ENCODE measurements at regions not wholly inside any gene's neighbourhood (a gene's known extent, or its start where the extent isn't known, plus 50 kb on each side); places are given as distances from the start of the nearest gene placed in this dataset.
"Not testable (repeated sequence)": the region's sequence is repeated elsewhere in the genome, so short reads cannot be mapped to it uniquely, and the experiment has no call there.

DNA sequence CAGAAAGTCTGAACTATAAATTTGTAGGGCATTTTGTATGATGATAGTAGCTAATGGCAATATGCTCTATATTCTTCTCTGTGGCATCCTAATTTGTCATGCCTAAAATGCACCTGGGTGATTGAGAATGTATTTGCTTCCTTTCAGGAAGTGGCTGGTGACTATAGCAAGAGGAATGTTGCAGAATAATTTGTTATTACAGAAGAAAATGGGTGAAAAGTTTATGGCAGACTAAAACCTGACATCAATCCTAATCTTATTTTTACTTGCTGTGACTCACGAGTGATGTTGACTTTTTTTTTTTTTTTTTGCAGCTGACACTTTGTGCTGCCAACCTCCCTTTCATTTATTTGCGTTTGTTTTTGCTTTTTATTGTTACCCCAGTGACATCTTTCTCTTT lies 141.1 kb downstream of the MSL3 start:
- no peak overlapping the region for H3K4me3 ChIP-seq (ENCODE audit: low read depth, low read length, poor library complexity, severe bottlenecking)
- intact Hi-C loops (cut with micrococcal nuclease; ENCODE audit: unreplicated experiment) = no loop called here
- peak; percentile 74 for DNase-seq (ENCODE audit: low spot score)
- H3K9me3 ChIP-seq (ENCODE audit: low read depth, low read length, poor library complexity, severe bottlenecking) = no peaks in the 10 kb centered on the region
- TF ChIP-seq EZH2 (IDR thresholded peaks at IDR 0.05; ENCODE audit: borderline replicate concordance, low read depth, low read length, poor library complexity, severe bottlenecking) = no peak
- TF ChIP-seq, protein P1, sequence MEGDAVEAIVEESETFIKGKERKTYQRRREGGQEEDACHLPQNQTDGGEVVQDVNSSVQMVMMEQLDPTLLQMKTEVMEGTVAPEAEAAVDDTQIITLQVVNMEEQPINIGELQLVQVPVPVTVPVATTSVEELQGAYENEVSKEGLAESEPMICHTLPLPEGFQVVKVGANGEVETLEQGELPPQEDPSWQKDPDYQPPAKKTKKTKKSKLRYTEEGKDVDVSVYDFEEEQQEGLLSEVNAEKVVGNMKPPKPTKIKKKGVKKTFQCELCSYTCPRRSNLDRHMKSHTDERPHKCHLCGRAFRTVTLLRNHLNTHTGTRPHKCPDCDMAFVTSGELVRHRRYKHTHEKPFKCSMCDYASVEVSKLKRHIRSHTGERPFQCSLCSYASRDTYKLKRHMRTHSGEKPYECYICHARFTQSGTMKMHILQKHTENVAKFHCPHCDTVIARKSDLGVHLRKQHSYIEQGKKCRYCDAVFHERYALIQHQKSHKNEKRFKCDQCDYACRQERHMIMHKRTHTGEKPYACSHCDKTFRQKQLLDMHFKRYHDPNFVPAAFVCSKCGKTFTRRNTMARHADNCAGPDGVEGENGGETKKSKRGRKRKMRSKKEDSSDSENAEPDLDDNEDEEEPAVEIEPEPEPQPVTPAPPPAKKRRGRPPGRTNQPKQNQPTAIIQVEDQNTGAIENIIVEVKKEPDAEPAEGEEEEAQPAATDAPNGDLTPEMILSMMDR (conservative IDR thresholded peaks at IDR 0.05; ENCODE audit: low read depth, low read length) = no peak
- no peaks in the 10 kb centered on the region for H3K36me3 ChIP-seq (ENCODE audit: insufficient read depth, low read length, poor library complexity, severe bottlenecking)
- H3K27ac ChIP-seq (ENCODE audit: low read depth, low read length, poor library complexity, severe bottlenecking) = no peak overlapping the region
- POLR2A ChIA-PET (ENCODE audit: low non-redundant PET) = interaction anchor here (0.5 kb wide), 1 partner anchor 767 kb away, joined by 6 read pairs; no protein-coding TSS in a partner anchor
- BruUV-seq (replicated peaks) = no TSS peak
- H3K27me3 ChIP-seq (replicated peaks; ENCODE audit: insufficient read depth, low read depth, low read length, poor library complexity) = no peaks in the 10 kb centered on the region
- no peaks in the 10 kb centered on the region for H3K4me1 ChIP-seq (ENCODE audit: insufficient read depth, low read length, poor library complexity, severe bottlenecking)
- CTCF ChIA-PET = no interaction called here

DNA sequence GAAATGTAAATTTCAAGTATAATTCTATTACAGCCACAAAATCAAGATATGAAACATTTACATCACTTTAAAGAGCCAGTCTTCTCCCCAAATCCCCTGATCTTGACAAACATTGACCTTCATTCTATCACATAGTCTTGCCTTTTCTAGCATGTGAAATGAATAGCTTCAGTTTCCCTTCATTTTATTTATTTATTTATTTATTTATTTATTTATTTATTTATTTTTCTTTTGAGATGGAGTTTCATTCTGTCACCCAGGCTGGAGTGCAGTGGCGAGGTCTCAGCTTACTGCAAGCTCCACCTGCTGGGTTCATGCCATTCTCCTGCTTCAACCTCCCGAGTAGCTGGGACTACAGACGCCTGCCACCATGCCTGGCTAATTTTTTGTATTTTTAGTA lies 147.9 kb downstream of the MSL3 start:
- not testable (repeated sequence) for BruUV-seq (replicated peaks); DNase-seq (ENCODE audit: low spot score)
- intact Hi-C loops (cut with micrococcal nuclease; ENCODE audit: unreplicated experiment) = loop anchor here (10.0 kb wide), 1 partner anchor 371 kb away; no protein-coding TSS in a partner anchor

DNA sequence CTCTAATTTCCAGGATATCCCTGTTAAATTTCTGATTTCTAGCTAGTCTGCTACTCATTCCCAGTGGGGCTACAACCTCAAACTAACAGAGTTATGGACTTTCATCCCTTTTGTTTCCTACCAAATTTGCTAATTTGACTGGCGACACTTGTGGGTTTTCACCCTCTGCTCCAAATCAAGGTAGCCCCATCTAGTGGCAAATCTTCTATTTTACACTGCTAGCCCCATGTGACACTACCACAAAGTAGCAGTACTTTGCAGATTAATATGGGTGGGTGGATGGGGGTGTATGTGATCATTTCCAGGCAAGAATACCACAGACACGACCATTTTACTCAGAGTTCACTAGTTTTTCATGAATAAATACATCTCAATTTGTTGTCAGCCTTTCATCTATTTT lies 150.3 kb downstream of the MSL3 start:
- H3K27ac ChIP-seq (ENCODE audit: low read depth, low read length, poor library complexity, severe bottlenecking) = no peak overlapping the region
- CTCF ChIA-PET = no interaction called here
- H3K4me1 ChIP-seq (ENCODE audit: insufficient read depth, low read length, poor library complexity, severe bottlenecking) = no peaks in the 10 kb centered on the region
- no peak overlapping the region for H3K4me3 ChIP-seq (ENCODE audit: low read depth, low read length, poor library complexity, severe bottlenecking)
- POLR2A ChIA-PET (ENCODE audit: low non-redundant PET) = no interaction called here
- H3K27me3 ChIP-seq (replicated peaks; ENCODE audit: insufficient read depth, low read depth, low read length, poor library complexity) = peaks cover 8% of the 10 kb centered on the region
- peak; percentile 49 for DNase-seq (ENCODE audit: low spot score)
- intact Hi-C loops (cut with micrococcal nuclease; ENCODE audit: unreplicated experiment) = loop anchor here (1.0 to 10.0 kb wide), 2 partner anchors 121 to 374 kb away; no protein-coding TSS in a partner anchor
- no TSS peak for BruUV-seq (replicated peaks)
- no peak for TF ChIP-seq EZH2 (IDR thresholded peaks at IDR 0.05; ENCODE audit: borderline replicate concordance, low read depth, low read length, poor library complexity, severe bottlenecking)
- TF ChIP-seq, protein P1 (conservative IDR thresholded peaks at IDR 0.05; ENCODE audit: low read depth, low read length) = peak; percentile 64
- H3K36me3 ChIP-seq (ENCODE audit: insufficient read depth, low read length, poor library complexity, severe bottlenecking) = no peaks in the 10 kb centered on the region
- no peaks in the 10 kb centered on the region for H3K9me3 ChIP-seq (ENCODE audit: low read depth, low read length, poor library complexity, severe bottlenecking)

More for the DNA sequence above, 147.9 kb downstream of the MSL3 start:
- CTCF ChIA-PET; H3K27me3 ChIP-seq (replicated peaks; ENCODE audit: insufficient read depth, low read depth, low read length, poor library complexity); H3K4me3 ChIP-seq (ENCODE audit: low read depth, low read length, poor library complexity, severe bottlenecking); H3K27ac ChIP-seq (ENCODE audit: low read depth, low read length, poor library complexity, severe bottlenecking); H3K9me3 ChIP-seq (ENCODE audit: low read depth, low read length, poor library complexity, severe bottlenecking); POLR2A ChIA-PET (ENCODE audit: low non-redundant PET); H3K4me1 ChIP-seq (ENCODE audit: insufficient read depth, low read length, poor library complexity, severe bottlenecking); H3K36me3 ChIP-seq (ENCODE audit: insufficient read depth, low read length, poor library complexity, severe bottlenecking): not testable (repeated sequence)

DNA sequence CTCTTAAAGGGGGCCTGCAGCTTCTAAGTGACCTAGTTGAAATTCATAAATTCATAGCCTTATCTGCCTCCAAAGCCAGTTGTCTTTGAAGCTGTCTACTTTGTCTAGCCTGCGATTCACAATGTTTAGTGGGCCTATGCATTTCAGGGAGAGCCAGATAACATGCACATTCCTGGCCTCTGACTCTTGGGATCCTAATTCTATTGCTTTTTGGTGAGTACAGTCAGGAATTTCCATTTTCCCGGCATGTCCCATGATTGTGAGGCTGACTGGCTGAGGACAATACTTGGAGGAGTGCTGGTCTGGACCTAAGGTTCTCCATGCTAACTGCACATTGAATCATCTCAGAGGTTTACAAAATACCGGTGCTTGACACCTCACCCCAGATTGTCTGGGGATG lies 155.0 kb downstream of the MSL3 start:
- intact Hi-C loops (cut with micrococcal nuclease; ENCODE audit: unreplicated experiment) = no loop called here
- no peak overlapping the region for H3K27ac ChIP-seq (ENCODE audit: low read depth, low read length, poor library complexity, severe bottlenecking)
- DNase-seq (ENCODE audit: low spot score) = no peak
- H3K9me3 ChIP-seq (ENCODE audit: low read depth, low read length, poor library complexity, severe bottlenecking) = no peaks in the 10 kb centered on the region
- peaks cover 11% of the 10 kb centered on the region for H3K27me3 ChIP-seq (replicated peaks; ENCODE audit: insufficient read depth, low read depth, low read length, poor library complexity)
- no TSS peak for BruUV-seq (replicated peaks)
- no peaks in the 10 kb centered on the region for H3K4me1 ChIP-seq (ENCODE audit: insufficient read depth, low read length, poor library complexity, severe bottlenecking)
- no peaks in the 10 kb centered on the region for H3K36me3 ChIP-seq (ENCODE audit: insufficient read depth, low read length, poor library complexity, severe bottlenecking)
- TF ChIP-seq EZH2 (IDR thresholded peaks at IDR 0.05; ENCODE audit: borderline replicate concordance, low read depth, low read length, poor library complexity, severe bottlenecking) = no peak
- TF ChIP-seq, protein P1 (conservative IDR thresholded peaks at IDR 0.05; ENCODE audit: low read depth, low read length) = no peak
- H3K4me3 ChIP-seq (ENCODE audit: low read depth, low read length, poor library complexity, severe bottlenecking) = no peak overlapping the region
- POLR2A ChIA-PET (ENCODE audit: low non-redundant PET) = no interaction called here
- CTCF ChIA-PET = no interaction called here
